ENCODE measurements at regions not wholly inside any gene's neighbourhood (a gene's known extent, or its start where the extent isn't known, plus 50 kb on each side); places are given as distances from the start of the nearest gene placed in this dataset.
A peak's percentile ranks its signal among the peaks of the same experiment; 100 is the strongest.

- DNase-seq (no peak), ATAC-seq (no peak)
- H3K4me1 ChIP-seq (ENCODE audit: low read depth): no peaks in the 10 kb centered on the region
- intact Hi-C loops (cut with DNase I, micrococcal nuclease): no loop called here
- no peak for TF ChIP-seq CTCF (IDR thresholded peaks at IDR 0.05)
- no peaks in the 10 kb centered on the region for H3K36me3 ChIP-seq (ENCODE audit: low read depth)
- H3K9me3 ChIP-seq: no peaks in the 10 kb centered on the region
- no peak overlapping the region for H3K4me3 ChIP-seq
These were observed 61.7 kb upstream of the LRIG3 start for GRCh38 chr12:58981961-58982360.

GRCh38 chr12:58980768-58981167, 60.5 kb upstream of the LRIG3 start:
- ATAC-seq (no peak), DNase-seq (no peak)
- intact Hi-C loops (cut with DNase I, micrococcal nuclease): no loop called here
- Histone ChIP-seq H3K4me3 (no peak overlapping the region), H3K9me3 (no peaks in the 10 kb centered on the region), H3K4me1 (ENCODE audit: low read depth) (no peaks in the 10 kb centered on the region), H3K36me3 (ENCODE audit: low read depth) (no peaks in the 10 kb centered on the region)
- TF ChIP-seq CTCF (IDR thresholded peaks at IDR 0.05): no peak

GRCh38 chr12:58978717-58979116, 58.4 kb upstream of the LRIG3 start:
- Histone ChIP-seq H3K36me3 (ENCODE audit: low read depth) (no peaks in the 10 kb centered on the region), H3K9me3 (no peaks in the 10 kb centered on the region), H3K4me3 (no peak overlapping the region), H3K4me1 (ENCODE audit: low read depth) (no peaks in the 10 kb centered on the region)
- ATAC-seq (peak; percentile 40), DNase-seq (no peak)
- intact Hi-C loops (cut with DNase I, micrococcal nuclease): no loop called here
- TF ChIP-seq CTCF (IDR thresholded peaks at IDR 0.05): no peak

GRCh38 chr12:58977476-58977875, 57.2 kb upstream of the LRIG3 start:
- no peaks in the 10 kb centered on the region for H3K4me1 ChIP-seq (ENCODE audit: low read depth)
- DNase-seq (no peak), ATAC-seq (no peak)
- no peaks in the 10 kb centered on the region for H3K9me3 ChIP-seq
- H3K36me3 ChIP-seq (ENCODE audit: low read depth): no peaks in the 10 kb centered on the region
- intact Hi-C loops (cut with DNase I, micrococcal nuclease): no loop called here
- TF ChIP-seq CTCF (IDR thresholded peaks at IDR 0.05): no peak
- no peak overlapping the region for H3K4me3 ChIP-seq

- intact Hi-C loops (cut with DNase I, micrococcal nuclease): no loop called here
- H3K4me3 ChIP-seq: no peak overlapping the region
- DNase-seq (no peak), ATAC-seq (no peak)
- no peaks in the 10 kb centered on the region for H3K36me3 ChIP-seq (ENCODE audit: low read depth)
- TF ChIP-seq CTCF (IDR thresholded peaks at IDR 0.05): no peak
- H3K9me3 ChIP-seq: no peaks in the 10 kb centered on the region
- H3K4me1 ChIP-seq (ENCODE audit: low read depth): no peaks in the 10 kb centered on the region
These were observed 55.8 kb upstream of the LRIG3 start for GRCh38 chr12:58976146-58976545.
